ENCODE measurements at regions not wholly inside any gene's neighbourhood (a gene's known extent, or its start where the extent isn't known, plus 50 kb on each side); places are given as distances from the start of the nearest gene placed in this dataset.

- WGBS, 2 donors = 61 to 68% methylated on average over 3 of the region's 3 CpGs
Measured at GRCh38 chr5:22958462-22959262, 105.5 kb upstream of the CDH12 start.

GRCh38 chr5:22947921-22948320 is 94.8 kb upstream of the CDH12 start:
- TF ChIP-seq POLR2A (IDR thresholded peaks at IDR 0.05) (no peak), CTCF (IDR thresholded peaks at IDR 0.05) (no peak)
- WGBS, 2 donors = 54 to 57% methylated on average over 1 of the region's 1 CpG
- H3K4me3 ChIP-seq (ENCODE audit: low read depth, poor library complexity, severe bottlenecking) = no peak overlapping the region
- intact Hi-C loops (cut with DNase I; ENCODE audit: low total_unique reads) = no loop called here
- no peak for DNase-seq (ENCODE audit: low spot score in 2 of 2)

More at GRCh38 chr5:22958462-22959262, 105.5 kb upstream of the CDH12 start:
- H3K4me3 ChIP-seq (ENCODE audit: low read depth, poor library complexity, severe bottlenecking) = no peak overlapping the region
- DNase-seq (ENCODE audit: low spot score in 2 of 2) = no peak
- intact Hi-C loops (cut with DNase I; ENCODE audit: low total_unique reads) = no loop called here
- TF ChIP-seq POLR2A (IDR thresholded peaks at IDR 0.05) (no peak), CTCF (IDR thresholded peaks at IDR 0.05) (no peak)

- WGBS, 2 donors = 86 to 92% methylated on average over 4 of the region's 4 CpGs
- intact Hi-C loops (cut with DNase I; ENCODE audit: low total_unique reads) = no loop called here
- TF ChIP-seq POLR2A (IDR thresholded peaks at IDR 0.05) (no peak), CTCF (IDR thresholded peaks at IDR 0.05) (no peak)
Measured at GRCh38 chr5:22938362-22938761, 85.2 kb upstream of the CDH12 start.

GRCh38 chr5:22928821-22929482 is 75.8 kb upstream of the CDH12 start:
- no peak for DNase-seq (ENCODE audit: low spot score in 2 of 2)
- intact Hi-C loops (cut with DNase I; ENCODE audit: low total_unique reads) = no loop called here
- TF ChIP-seq POLR2A (IDR thresholded peaks at IDR 0.05) (no peak), CTCF (IDR thresholded peaks at IDR 0.05) (no peak)
- 68 to 76% methylated on average over 1 of the region's 1 CpG for WGBS, 2 donors
- no peak overlapping the region for H3K4me3 ChIP-seq (ENCODE audit: low read depth, poor library complexity, severe bottlenecking)

More at GRCh38 chr5:22938362-22938761, 85.2 kb upstream of the CDH12 start:
- no peak overlapping the region for H3K4me3 ChIP-seq (ENCODE audit: low read depth, poor library complexity, severe bottlenecking)
- DNase-seq (ENCODE audit: low spot score in 2 of 2) = no peak

- intact Hi-C loops (cut with DNase I; ENCODE audit: low total_unique reads) = no loop called here
- 46 to 47% methylated on average over 1 of the region's 1 CpG for WGBS, 2 donors
- TF ChIP-seq CTCF (IDR thresholded peaks at IDR 0.05) = no peak
- no peak for TF ChIP-seq POLR2A (IDR thresholded peaks at IDR 0.05)
- no peak overlapping the region for H3K4me3 ChIP-seq (ENCODE audit: low read depth, poor library complexity, severe bottlenecking)
- no peak for DNase-seq (ENCODE audit: low spot score in 2 of 2)
Measured at GRCh38 chr5:22926574-22926973, 73.4 kb upstream of the CDH12 start.
